ENCODE measurements at regions not wholly inside any gene's neighbourhood (a gene's known extent, or its start where the extent isn't known, plus 50 kb on each side); places are given as distances from the start of the nearest gene placed in this dataset.
"Not testable (repeated sequence)": the region's sequence is repeated elsewhere in the genome, so short reads cannot be mapped to it uniquely, and the experiment has no call there.

DNA sequence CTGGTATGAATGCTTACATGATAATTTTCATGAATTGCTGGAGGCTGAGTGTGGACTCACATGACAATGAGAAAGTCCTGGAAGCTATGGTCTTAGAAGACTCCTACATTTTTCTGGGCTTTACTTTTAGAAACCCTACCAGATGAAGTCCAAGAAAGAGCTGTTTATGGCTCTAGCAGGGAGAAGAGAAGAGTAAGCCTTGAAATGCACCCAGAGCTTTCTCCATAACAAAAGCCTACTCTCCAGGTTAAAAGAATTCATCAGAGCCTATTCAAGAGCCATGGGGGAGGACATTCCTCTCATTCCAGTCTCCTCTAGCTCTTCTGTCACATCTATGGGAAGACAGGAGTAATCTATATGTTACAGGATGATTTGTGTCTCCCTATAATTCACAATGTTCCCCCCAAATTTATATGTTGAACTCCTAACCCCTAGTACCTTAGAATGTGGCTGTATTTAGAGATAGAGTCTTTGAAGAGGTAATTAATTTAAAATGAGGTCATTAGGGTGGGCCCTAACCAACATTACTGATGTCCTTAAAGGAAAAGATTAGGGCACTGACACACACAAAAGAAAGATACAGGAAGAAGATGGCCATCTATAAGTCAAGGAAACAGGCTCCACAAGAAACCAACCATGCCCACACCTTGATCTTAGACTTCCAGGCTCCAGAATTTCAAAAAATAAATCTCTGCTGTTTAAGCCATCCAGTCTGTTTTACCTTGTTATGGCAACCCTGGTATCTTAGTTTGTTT is 193.8 kb upstream of the PTER start:
- H3K4ac ChIP-seq (ENCODE audit: low read depth, low read length) = no peak overlapping the region
- no peak overlapping the region for H4K5ac ChIP-seq (ENCODE audit: low read depth, low read length)
- H4K91ac ChIP-seq (ENCODE audit: insufficient read depth, low read depth, low read length) = no peak overlapping the region
- H4K20me1 ChIP-seq (ENCODE audit: insufficient read depth, low read length) = no peaks in the 10 kb centered on the region
- no peak overlapping the region for H3K27ac ChIP-seq (ENCODE audit: insufficient read depth, low read length)
- no peak for TF ChIP-seq MAZ (IDR thresholded peaks at IDR 0.05; ENCODE audit: borderline replicate concordance, low read depth, low read length)
- no peak for TF ChIP-seq MAFK (IDR thresholded peaks at IDR 0.05; ENCODE audit: low read depth, low read length)
- H3K18ac ChIP-seq (ENCODE audit: low read depth, low read length) = no peak overlapping the region
- no peak overlapping the region for H2AK5ac ChIP-seq (ENCODE audit: low read depth, low read length)
- H2BK20ac ChIP-seq (ENCODE audit: low read depth, low read length) = no peak overlapping the region
- no peak overlapping the region for H2AK9ac ChIP-seq (replicated peaks; ENCODE audit: low read depth, low read length, poor library complexity)
- ATAC-seq (ENCODE audit: low read depth) = no peak
- peaks cover 6% of the 10 kb centered on the region for H3K9me3 ChIP-seq (ENCODE audit: control insufficient read depth, insufficient read depth, low read length)
- no peaks in the 10 kb centered on the region for H3K9me1 ChIP-seq (ENCODE audit: insufficient read depth, low read length)
- dilution Hi-C loops (cut with HindIII; ENCODE audit: low sequenced_read_pairs, unreplicated experiment) = no loop called here
- in situ Hi-C loops (cut with MboI; ENCODE audit: low sequenced_read_pairs) = no loop called here
- no peak overlapping the region for H4K8ac ChIP-seq (ENCODE audit: low read depth in 2 of 2, low read length in 2 of 2)
- no TSS peak for BruUV-seq (replicated peaks)
- H3K14ac ChIP-seq (replicated peaks; ENCODE audit: low read depth, low read length) = no peak overlapping the region
- intact Hi-C loops (cut with micrococcal nuclease) = no loop called here
- CTCF ChIA-PET = no interaction called here
- no peak overlapping the region for H3K56ac ChIP-seq (ENCODE audit: extremely low read depth, insufficient read depth, low read length)
- no peak overlapping the region for H2BK120ac ChIP-seq (ENCODE audit: low read depth, low read length)
- no peak overlapping the region for H3K4me3 ChIP-seq (ENCODE audit: insufficient read depth, low read depth, low read length)
- DNase-seq = no peak
- POLR2A ChIA-PET (ENCODE audit: unreplicated experiment) = no interaction called here
- H3K27me3 ChIP-seq (ENCODE audit: control insufficient read depth, insufficient read depth, low read length) = no peaks in the 10 kb centered on the region
- no peak overlapping the region for H2AFZ ChIP-seq (replicated peaks; ENCODE audit: low read length, poor library complexity)
- H3K9ac ChIP-seq (ENCODE audit: low read depth, low read length) = no peak overlapping the region
- H3K23ac ChIP-seq (ENCODE audit: low read depth, low read length) = no peak overlapping the region
- H2BK15ac ChIP-seq (ENCODE audit: low read depth, low read length) = no peak overlapping the region
- no peak overlapping the region for H2BK5ac ChIP-seq (ENCODE audit: low read depth, low read length, poor library complexity, severe bottlenecking)
- H3K36me3 ChIP-seq (ENCODE audit: control insufficient read depth, insufficient read depth, low read length) = no peaks in the 10 kb centered on the region
- H3K4me1 ChIP-seq (ENCODE audit: control insufficient read depth, insufficient read depth, low read length) = no peaks in the 10 kb centered on the region
- H3K4me2 ChIP-seq (ENCODE audit: low read depth, low read length) = no peak overlapping the region
- no peaks in the 10 kb centered on the region for H3K79me1 ChIP-seq (ENCODE audit: low read depth in 1 of 2, low read length in 2 of 2)

DNA sequence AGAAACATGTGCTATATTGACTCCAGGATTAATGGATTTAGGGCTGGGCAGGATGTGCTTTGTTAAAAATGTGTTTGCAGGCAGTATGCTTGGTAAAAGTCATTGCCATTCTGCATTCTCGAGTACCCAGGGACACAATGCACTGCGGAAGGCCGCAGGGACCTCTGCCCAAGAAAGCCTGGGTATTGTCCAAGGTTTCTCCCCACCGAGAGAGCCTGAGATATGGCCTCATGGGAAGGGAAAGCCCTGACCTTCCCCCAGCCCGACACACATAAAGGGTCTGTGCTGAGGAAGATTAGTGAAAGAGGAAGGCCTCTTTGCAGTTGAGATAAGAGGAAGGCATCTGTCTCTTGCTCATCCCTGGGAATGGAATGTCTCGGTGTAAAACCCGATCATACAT is 186.7 kb upstream of the PTER start:
- H3K4me3 ChIP-seq (ENCODE audit: insufficient read depth, low read depth, low read length); H3K23ac ChIP-seq (ENCODE audit: low read depth, low read length); ATAC-seq (ENCODE audit: low read depth); H3K36me3 ChIP-seq (ENCODE audit: control insufficient read depth, insufficient read depth, low read length); H4K8ac ChIP-seq (ENCODE audit: low read depth in 2 of 2, low read length in 2 of 2); H4K5ac ChIP-seq (ENCODE audit: low read depth, low read length); H3K9me1 ChIP-seq (ENCODE audit: insufficient read depth, low read length); H3K9me3 ChIP-seq (ENCODE audit: control insufficient read depth, insufficient read depth, low read length); H4K20me1 ChIP-seq (ENCODE audit: insufficient read depth, low read length); H2AFZ ChIP-seq (replicated peaks; ENCODE audit: low read length, poor library complexity); H2AK9ac ChIP-seq (replicated peaks; ENCODE audit: low read depth, low read length, poor library complexity); H3K18ac ChIP-seq (ENCODE audit: low read depth, low read length); dilution Hi-C loops (cut with HindIII; ENCODE audit: low sequenced_read_pairs, unreplicated experiment); H2BK5ac ChIP-seq (ENCODE audit: low read depth, low read length, poor library complexity, severe bottlenecking); H3K4me1 ChIP-seq (ENCODE audit: control insufficient read depth, insufficient read depth, low read length); BruUV-seq (replicated peaks); H3K56ac ChIP-seq (ENCODE audit: extremely low read depth, insufficient read depth, low read length); H2BK15ac ChIP-seq (ENCODE audit: low read depth, low read length); H3K4me2 ChIP-seq (ENCODE audit: low read depth, low read length); H4K91ac ChIP-seq (ENCODE audit: insufficient read depth, low read depth, low read length); H2AK5ac ChIP-seq (ENCODE audit: low read depth, low read length); H3K27me3 ChIP-seq (ENCODE audit: control insufficient read depth, insufficient read depth, low read length); H3K79me1 ChIP-seq (ENCODE audit: low read depth in 1 of 2, low read length in 2 of 2); DNase-seq; H2BK20ac ChIP-seq (ENCODE audit: low read depth, low read length); H3K9ac ChIP-seq (ENCODE audit: low read depth, low read length); intact Hi-C loops (cut with micrococcal nuclease); H3K27ac ChIP-seq (ENCODE audit: insufficient read depth, low read length); CTCF ChIA-PET; H2BK120ac ChIP-seq (ENCODE audit: low read depth, low read length); POLR2A ChIA-PET (ENCODE audit: unreplicated experiment); H3K14ac ChIP-seq (replicated peaks; ENCODE audit: low read depth, low read length); in situ Hi-C loops (cut with MboI; ENCODE audit: low sequenced_read_pairs); H3K4ac ChIP-seq (ENCODE audit: low read depth, low read length): not testable (repeated sequence)
- WGBS, 2 experiments (ENCODE audit: extremely low coverage in 2 of 2, insufficient read length in 1 of 2) = no CpG with 5 or more reads among the region's 7 CpGs

All from IMR-90 (cell line).